SJSA1 (cell line): ENCODE measurements at regions not wholly inside any gene's neighbourhood (a gene's known extent, or its start where the extent isn't known, plus 50 kb on each side); places are given as distances from the start of the nearest gene placed in this dataset.

Source experiments
- DNase-seq, 2 experiments: peaks; one replicate each; pipeline ENCODE4 v3.0.0-alpha.2; 2015 to 2020; ENCODE audit warnings: low spot score in 2 of 2, low read depth in 1 of 2
- H3K27ac ChIP-seq: fragments of 250-450 bp; sonication (Bioruptor Pico); 2 replicates; pipeline ENCODE4 v1.5.1; 2020; ENCODE audit warnings: mild to moderate bottlenecking, moderate library complexity
- H3K27me3 ChIP-seq: fragments of 250-450 bp; sonication (Bioruptor Pico); replicated peaks from 2 replicates; pipeline ENCODE4 v1.5.1; 2020; ENCODE audit warnings: mild to moderate bottlenecking, moderate library complexity
- H3K36me3 ChIP-seq: fragments of 250-450 bp; sonication (Bioruptor Pico); 2 replicates; pipeline ENCODE4 v1.5.1; 2020; ENCODE audit warnings: mild to moderate bottlenecking
- H3K4me1 ChIP-seq: fragments of 250-450 bp; sonication (Bioruptor Pico); replicated peaks from 2 replicates; pipeline ENCODE4 v1.6.1; 2021; ENCODE audit warnings: mild to moderate bottlenecking
- H3K4me3 ChIP-seq: fragments of 250-450 bp; sonication (Bioruptor Pico); 2 replicates; pipeline ENCODE4 v1.5.1; 2020; ENCODE audit warnings: mild to moderate bottlenecking
- H3K9me3 ChIP-seq: fragments of 250-450 bp; sonication (Bioruptor Pico); replicated peaks from 2 replicates; pipeline ENCODE4 v1.5.1; 2020; ENCODE audit warnings: mild to moderate bottlenecking

DNA sequence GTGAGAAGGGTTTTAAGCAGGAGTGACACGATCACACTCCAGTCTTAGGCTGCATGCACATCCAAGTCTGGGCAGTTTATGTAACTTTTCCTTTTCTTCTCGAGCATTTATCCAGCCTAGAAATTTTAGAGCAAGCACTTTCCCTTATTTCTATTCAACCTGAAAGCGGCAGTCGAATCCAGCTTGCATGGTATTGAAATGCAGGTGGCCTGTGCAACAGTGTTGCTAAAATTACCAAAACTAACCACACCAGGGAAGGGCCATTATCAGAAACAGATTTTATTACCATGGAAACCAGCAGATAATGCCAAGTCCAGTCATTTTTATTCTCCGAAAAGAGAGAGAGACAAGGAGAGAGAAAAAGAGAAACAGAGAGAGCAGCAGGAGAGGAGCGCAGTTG, 179.9 kb upstream of the ZC3H12A start:
- Histone ChIP-seq H3K27ac (no peak overlapping the region), H3K4me3 (no peak overlapping the region), H3K27me3 (no peaks in the 10 kb centered on the region; the same call in 1 of the 2 replicates), H3K4me1 (no peaks in the 10 kb centered on the region), H3K9me3 (no peaks in the 10 kb centered on the region), H3K36me3 (no peaks in the 10 kb centered on the region)
- no peak for DNase-seq

GRCh38 chr1:37298769-37299168, 175.6 kb upstream of the ZC3H12A start:
- no peaks in the 10 kb centered on the region for H3K9me3 ChIP-seq
- H3K4me3 ChIP-seq, result no peak overlapping the region
- no peaks in the 10 kb centered on the region; the same call in 1 of the 2 replicates for H3K27me3 ChIP-seq
- no peaks in the 10 kb centered on the region for H3K36me3 ChIP-seq
- DNase-seq, result no peak
- no peak overlapping the region for H3K27ac ChIP-seq
- H3K4me1 ChIP-seq, result no peaks in the 10 kb centered on the region

GRCh38 chr1:37299216-37299615, 175.2 kb upstream of the ZC3H12A start:
- Histone ChIP-seq H3K9me3 (no peaks in the 10 kb centered on the region), H3K27me3 (no peaks in the 10 kb centered on the region; the same call in 1 of the 2 replicates), H3K4me1 (no peaks in the 10 kb centered on the region), H3K27ac (no peak overlapping the region), H3K36me3 (no peaks in the 10 kb centered on the region), H3K4me3 (no peak overlapping the region)
- no peak for DNase-seq

DNA sequence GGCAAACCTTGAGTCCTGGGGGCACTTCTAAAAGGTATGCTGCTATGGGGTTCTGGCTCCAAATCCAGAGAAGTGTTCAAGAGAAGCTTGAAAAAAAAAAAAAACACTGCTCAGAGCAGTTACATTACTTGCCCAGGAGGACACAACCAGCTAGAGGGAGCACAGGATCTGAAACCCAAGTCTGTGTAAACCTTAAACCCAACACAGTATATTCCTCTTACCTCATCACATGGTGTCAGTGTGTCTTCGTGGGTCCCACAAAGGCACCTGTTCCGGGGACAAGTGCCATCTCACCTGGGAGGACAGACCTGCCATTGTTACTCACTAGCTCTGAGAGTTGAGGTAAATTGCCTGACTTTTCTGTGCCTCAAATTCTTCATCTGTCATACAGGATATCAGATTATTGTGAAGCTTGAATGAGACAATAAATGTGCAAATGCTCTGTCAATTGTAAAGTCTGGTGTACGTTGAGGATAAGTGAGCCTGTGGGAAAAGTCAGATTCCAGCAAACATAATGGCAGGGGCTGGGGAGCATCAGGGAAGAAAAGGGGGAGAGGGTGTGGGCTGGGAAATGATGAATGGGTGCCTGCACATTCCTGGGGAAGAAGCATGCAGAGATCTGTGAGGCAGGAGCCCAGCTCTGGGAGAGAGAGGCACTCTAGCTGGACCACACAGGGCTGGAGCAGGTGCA, 170.4 kb upstream of the ZC3H12A start:
- DNase-seq, result no peak
- no peak overlapping the region for H3K27ac ChIP-seq
- no peak overlapping the region for H3K4me3 ChIP-seq

GRCh38 chr1:37305108-37305507, 169.3 kb upstream of the ZC3H12A start:
- no peak overlapping the region for H3K4me3 ChIP-seq
- H3K27me3 ChIP-seq, result peaks cover 18% of the 10 kb centered on the region
- H3K36me3 ChIP-seq, result no peaks in the 10 kb centered on the region
- no peak for DNase-seq
- H3K27ac ChIP-seq, result no peak overlapping the region
- H3K9me3 ChIP-seq, result no peaks in the 10 kb centered on the region
- no peaks in the 10 kb centered on the region for H3K4me1 ChIP-seq

More for the DNA sequence above, 170.4 kb upstream of the ZC3H12A start:
- no peaks in the 10 kb centered on the region for H3K36me3 ChIP-seq
- H3K27me3 ChIP-seq, result peaks cover 15% of the 10 kb centered on the region
- H3K9me3 ChIP-seq, result no peaks in the 10 kb centered on the region
- H3K4me1 ChIP-seq, result no peaks in the 10 kb centered on the region

GRCh38 chr1:37305841-37306240, 168.5 kb upstream of the ZC3H12A start:
- DNase-seq, result no peak
- no peak overlapping the region for H3K27ac ChIP-seq
- H3K27me3 ChIP-seq, result peaks cover 18% of the 10 kb centered on the region
- H3K36me3 ChIP-seq, result no peaks in the 10 kb centered on the region
- H3K4me3 ChIP-seq, result no peak overlapping the region
- H3K4me1 ChIP-seq, result no peaks in the 10 kb centered on the region
- H3K9me3 ChIP-seq, result no peaks in the 10 kb centered on the region

DNA sequence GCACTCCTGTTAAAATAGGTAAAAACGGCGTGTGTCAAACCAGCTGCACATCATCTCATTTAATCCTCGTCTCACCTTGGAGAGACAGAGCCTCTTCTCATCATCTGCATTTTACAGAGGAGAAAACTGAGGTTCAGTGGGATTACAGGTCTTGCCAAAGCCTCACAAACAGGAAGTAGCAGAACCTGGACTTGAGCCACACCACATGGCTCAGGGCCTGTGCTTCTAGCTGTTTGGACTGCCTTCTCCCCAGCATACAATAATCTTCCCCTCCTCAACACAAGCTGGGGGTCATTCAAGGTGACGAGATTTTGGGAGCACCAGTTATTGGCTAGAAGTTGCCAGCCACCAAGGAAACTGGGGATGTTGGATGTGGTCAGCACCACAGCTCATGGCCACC, 167.9 kb upstream of the ZC3H12A start:
- Histone ChIP-seq H3K4me3 (no peak overlapping the region), H3K4me1 (no peaks in the 10 kb centered on the region), H3K27ac (no peak overlapping the region), H3K36me3 (no peaks in the 10 kb centered on the region), H3K27me3 (peaks cover 18% of the 10 kb centered on the region), H3K9me3 (no peaks in the 10 kb centered on the region)
- DNase-seq, result no peak

DNA sequence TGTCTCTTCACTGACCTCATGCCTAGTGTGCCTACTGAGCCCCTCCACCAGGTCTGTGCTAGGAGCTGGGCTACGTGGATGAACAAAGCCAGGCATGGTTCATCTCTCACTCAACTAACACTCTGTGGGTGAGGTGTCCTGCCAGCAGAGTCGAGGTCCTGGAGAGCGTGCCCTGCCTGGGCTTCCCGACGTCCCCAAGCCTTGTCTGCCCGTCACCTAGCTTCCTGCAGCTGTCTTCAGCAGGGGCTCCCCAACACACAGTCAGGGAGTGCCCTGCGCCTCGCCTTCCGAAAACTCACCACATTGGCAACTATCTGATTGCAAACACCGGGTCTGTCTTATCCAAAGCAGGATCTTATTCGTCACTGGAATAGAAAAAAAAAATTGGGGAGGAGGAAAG, 167.5 kb upstream of the ZC3H12A start:
- Histone ChIP-seq H3K27ac (no peak overlapping the region), H3K27me3 (peaks cover 18% of the 10 kb centered on the region), H3K4me1 (no peaks in the 10 kb centered on the region), H3K9me3 (no peaks in the 10 kb centered on the region), H3K4me3 (no peak overlapping the region), H3K36me3 (no peaks in the 10 kb centered on the region)
- no peak for DNase-seq

DNA sequence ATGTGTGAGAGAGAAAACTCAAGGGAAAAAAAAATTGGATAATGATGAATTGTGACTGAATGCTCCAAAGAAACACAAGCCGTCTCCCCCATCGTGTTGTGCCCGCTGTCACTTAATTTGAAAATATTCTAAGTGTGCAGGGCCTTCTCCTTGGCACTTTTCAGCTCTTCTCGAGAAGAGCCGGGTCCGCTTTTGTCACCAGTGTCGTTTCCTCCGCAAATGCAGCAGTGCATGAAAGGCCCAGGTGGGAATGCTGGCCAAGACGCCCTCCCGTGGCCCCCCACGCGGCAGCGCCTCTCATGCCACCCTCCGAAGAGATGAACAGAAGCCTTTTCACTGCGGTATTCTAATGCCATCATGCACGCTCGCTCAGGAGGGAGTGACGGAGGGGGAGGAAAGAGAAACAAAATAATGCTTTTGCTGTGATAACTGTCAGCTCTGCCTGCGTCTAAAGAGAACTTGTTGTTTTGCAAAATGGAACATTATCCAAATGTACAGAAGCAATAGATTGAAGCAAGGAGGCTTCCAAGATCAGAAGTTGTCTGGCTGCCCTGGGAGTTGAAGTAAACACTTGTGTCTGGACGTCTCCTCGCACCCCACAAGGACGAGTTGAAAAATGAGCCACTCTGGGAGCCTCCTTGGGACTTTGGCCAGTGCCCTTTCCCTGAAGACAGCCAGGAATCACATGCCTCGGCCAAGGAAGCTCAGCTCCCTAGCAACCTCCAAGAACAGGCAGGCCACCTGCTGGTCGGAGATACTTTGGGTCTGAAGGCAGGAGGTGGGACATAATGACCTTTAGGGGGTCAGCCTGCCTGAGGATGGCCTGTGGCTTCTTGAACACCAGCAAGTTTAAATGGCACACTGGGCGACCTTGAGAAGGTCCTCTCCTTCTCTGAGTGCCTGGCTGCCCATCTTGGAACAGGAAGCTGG, 166.1 kb upstream of the ZC3H12A start:
- Histone ChIP-seq H3K27ac (no peak overlapping the region), H3K27me3 (peaks cover 20% of the 10 kb centered on the region), H3K9me3 (no peaks in the 10 kb centered on the region), H3K36me3 (no peaks in the 10 kb centered on the region), H3K4me1 (no peaks in the 10 kb centered on the region), H3K4me3 (no peak overlapping the region)
- DNase-seq, result no peak

DNA sequence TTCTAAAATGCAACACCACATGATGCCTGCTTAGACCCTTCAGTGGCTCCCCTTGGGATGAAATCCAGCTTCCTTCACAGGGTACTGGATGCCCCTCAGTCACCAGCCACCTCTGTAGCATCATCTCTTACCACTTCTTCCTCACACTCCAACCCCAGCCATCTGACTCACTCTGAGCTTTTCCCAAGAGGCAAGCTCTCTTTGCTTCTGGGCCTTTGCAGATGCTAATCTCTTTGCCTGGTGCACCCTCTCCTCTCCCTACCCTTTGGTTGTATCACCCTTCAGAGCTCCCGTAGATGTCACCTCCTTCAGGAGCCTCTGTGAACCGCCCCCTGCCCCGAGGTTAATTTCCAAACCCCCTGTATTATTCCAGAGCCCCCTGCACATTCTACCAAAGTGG, 164.8 kb upstream of the ZC3H12A start:
- H3K4me1 ChIP-seq, result no peaks in the 10 kb centered on the region
- DNase-seq, result no peak
- H3K9me3 ChIP-seq, result no peaks in the 10 kb centered on the region
- H3K27ac ChIP-seq, result no peak overlapping the region
- H3K36me3 ChIP-seq, result no peaks in the 10 kb centered on the region
- no peak overlapping the region for H3K4me3 ChIP-seq
- H3K27me3 ChIP-seq, result peaks cover 20% of the 10 kb centered on the region

GRCh38 chr1:37310064-37310463, 164.3 kb upstream of the ZC3H12A start:
- Histone ChIP-seq H3K27me3 (peaks cover 20% of the 10 kb centered on the region), H3K27ac (no peak overlapping the region), H3K9me3 (no peaks in the 10 kb centered on the region), H3K4me3 (no peak overlapping the region), H3K36me3 (no peaks in the 10 kb centered on the region), H3K4me1 (no peaks in the 10 kb centered on the region)
- no peak for DNase-seq

DNA sequence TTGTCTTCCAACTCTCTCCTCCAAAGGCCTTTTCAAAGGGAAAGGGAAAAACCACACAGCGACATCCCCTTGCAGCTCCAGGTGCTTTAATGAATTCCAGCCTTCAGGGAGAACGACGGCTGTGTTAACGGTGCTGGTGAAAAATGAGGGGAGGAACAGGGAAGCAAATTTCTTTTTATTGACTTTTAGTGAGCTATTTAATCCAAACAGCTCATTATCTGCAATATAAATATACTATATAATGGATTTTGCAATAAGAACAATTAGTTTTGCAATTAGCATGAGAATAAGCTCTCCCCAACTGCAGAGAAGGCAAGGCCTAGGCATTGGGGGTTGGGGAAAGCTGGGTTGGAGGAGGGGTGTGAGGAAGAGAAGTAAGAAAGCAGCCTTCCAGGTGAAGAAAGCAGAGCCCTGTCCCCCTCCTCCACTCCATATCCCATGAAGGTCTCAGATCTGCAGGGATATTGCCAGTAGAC, 159.0 kb upstream of the ZC3H12A start:
- no peak for DNase-seq
- no peak overlapping the region for H3K4me3 ChIP-seq
- H3K27me3 ChIP-seq, result peaks cover 12% of the 10 kb centered on the region; the same call in 1 of the 2 replicates
- no peaks in the 10 kb centered on the region for H3K4me1 ChIP-seq
- no peaks in the 10 kb centered on the region for H3K36me3 ChIP-seq
- no peak overlapping the region for H3K27ac ChIP-seq
- H3K9me3 ChIP-seq, result no peaks in the 10 kb centered on the region

DNA sequence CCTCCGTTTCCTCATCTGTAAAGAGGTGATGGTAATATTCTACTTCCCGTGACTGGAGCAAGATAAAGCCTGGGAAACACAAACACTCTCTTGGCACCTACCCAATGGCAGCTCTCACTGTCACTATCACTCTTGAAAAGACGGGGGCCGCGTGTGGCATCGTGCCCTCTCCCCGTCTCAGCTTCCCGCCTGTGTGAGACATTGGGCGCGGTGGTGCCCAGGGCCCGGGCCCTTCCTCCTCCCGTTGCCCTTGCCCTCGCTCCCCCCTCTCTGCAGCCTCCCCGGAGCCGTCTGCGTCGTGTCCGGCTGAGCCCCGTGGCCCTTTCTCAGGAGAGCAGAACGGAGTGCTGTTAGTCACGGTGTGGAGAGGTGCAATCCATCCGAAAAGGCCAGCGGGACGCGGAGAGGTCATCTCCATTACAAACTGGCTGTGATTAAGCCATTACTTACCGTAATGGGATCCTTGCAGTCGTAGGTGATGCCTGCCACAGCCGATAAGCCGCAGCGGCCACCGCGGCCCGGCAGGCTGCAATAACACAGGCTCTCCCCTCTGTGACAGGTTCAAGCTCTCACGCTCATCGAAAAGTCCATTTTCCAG, 156.4 kb upstream of the ZC3H12A start:
- Histone ChIP-seq H3K36me3 (no peaks in the 10 kb centered on the region), H3K4me3 (no peak overlapping the region), H3K27ac (no peak overlapping the region), H3K4me1 (no peaks in the 10 kb centered on the region), H3K9me3 (no peaks in the 10 kb centered on the region), H3K27me3 (peaks cover 9% of the 10 kb centered on the region; the same call in 1 of the 2 replicates)
- DNase-seq, result no peak

GRCh38 chr1:37318490-37318889, 155.9 kb upstream of the ZC3H12A start:
- Histone ChIP-seq H3K27ac (no peak overlapping the region), H3K9me3 (no peaks in the 10 kb centered on the region), H3K4me1 (no peaks in the 10 kb centered on the region), H3K4me3 (no peak overlapping the region), H3K36me3 (no peaks in the 10 kb centered on the region), H3K27me3 (peaks cover 9% of the 10 kb centered on the region; the same call in 1 of the 2 replicates)
- no peak for DNase-seq
